ENCODE measurements at regions not wholly inside any gene's neighbourhood (a gene's known extent, or its start where the extent isn't known, plus 50 kb on each side); places are given as distances from the start of the nearest gene placed in this dataset.

- ChIA-PET CTCF (no interaction called here), POLR2A (no interaction called here)
- Mint-ChIP-seq H3K9me3 (no peaks in the 10 kb centered on the region), H3K27ac (no peak overlapping the region), H3K27me3 (peaks cover 7% of the 10 kb centered on the region), H3K4me1 (ENCODE audit: low read depth) (no peaks in the 10 kb centered on the region), H3K4me3 (no peak overlapping the region), H3K36me3 (ENCODE audit: low read depth) (no peaks in the 10 kb centered on the region)
- H3K36me3 ChIP-seq (ENCODE audit: insufficient read depth, low read length), result no peaks in the 10 kb centered on the region
- H3K9me3 ChIP-seq (ENCODE audit: control insufficient read depth in 1 of 2, insufficient read depth in 1 of 2, low read length in 2 of 2), result peaks cover 0 to 3% of the 10 kb centered on the region in 2 experiments
- no peak overlapping the region for H3K27ac ChIP-seq (ENCODE audit: low read depth in 1 of 2, low read length in 2 of 2)
- no peaks in the 10 kb centered on the region for H3K27me3 ChIP-seq (ENCODE audit: control insufficient read depth in 1 of 2, insufficient read depth in 2 of 2, low read length in 2 of 2)
- H3K4me1 ChIP-seq (ENCODE audit: insufficient read depth, low read length), result no peaks in the 10 kb centered on the region
- no peak for TF ChIP-seq CTCF (IDR thresholded peaks at IDR 0.05)
- intact Hi-C loops (cut with DNase I, micrococcal nuclease), result no loop called here
- DNase-seq (no peak), ATAC-seq (ENCODE audit: poor library complexity) (no peak)
- H3K4me3 ChIP-seq (ENCODE audit: low read length), result no peak overlapping the region
Observed at GRCh38 chr3:18008706-18009368, 266.4 kb upstream of the TBC1D5 start.

- H3K9me3 Mint-ChIP-seq, result no peaks in the 10 kb centered on the region
- H3K27me3 Mint-ChIP-seq, result peaks cover 7% of the 10 kb centered on the region
- DNase-seq (no peak), ATAC-seq (ENCODE audit: poor library complexity) (no peak)
- TF ChIP-seq CTCF (IDR thresholded peaks at IDR 0.05), result no peak
- CTCF ChIA-PET, result no interaction called here
- Histone ChIP-seq H3K9me3 (ENCODE audit: control insufficient read depth in 1 of 2, insufficient read depth in 1 of 2, low read length in 2 of 2) (peaks cover 0 to 3% of the 10 kb centered on the region in 2 experiments), H3K27me3 (ENCODE audit: control insufficient read depth in 1 of 2, insufficient read depth in 2 of 2, low read length in 2 of 2) (no peaks in the 10 kb centered on the region), H3K27ac (ENCODE audit: low read depth in 1 of 2, low read length in 2 of 2) (no peak overlapping the region), H3K4me1 (ENCODE audit: insufficient read depth, low read length) (no peaks in the 10 kb centered on the region), H3K4me3 (ENCODE audit: low read length) (no peak overlapping the region), H3K36me3 (ENCODE audit: insufficient read depth, low read length) (no peaks in the 10 kb centered on the region)
- no peaks in the 10 kb centered on the region for H3K36me3 Mint-ChIP-seq (ENCODE audit: low read depth)
- no peak overlapping the region for H3K4me3 Mint-ChIP-seq
- intact Hi-C loops (cut with DNase I, micrococcal nuclease), result no loop called here
- POLR2A ChIA-PET, result no interaction called here
- H3K27ac Mint-ChIP-seq, result no peak overlapping the region
- H3K4me1 Mint-ChIP-seq (ENCODE audit: low read depth), result no peaks in the 10 kb centered on the region
Observed at GRCh38 chr3:18007980-18008379, 265.5 kb upstream of the TBC1D5 start.

GRCh38 chr3:17995769-17996168 is 253.3 kb upstream of the TBC1D5 start:
- Mint-ChIP-seq H3K27ac (no peak overlapping the region), H3K36me3 (ENCODE audit: low read depth) (no peaks in the 10 kb centered on the region), H3K4me3 (no peak overlapping the region), H3K27me3 (no peaks in the 10 kb centered on the region), H3K4me1 (ENCODE audit: low read depth) (no peaks in the 10 kb centered on the region), H3K9me3 (no peaks in the 10 kb centered on the region)
- H3K9me3 ChIP-seq (ENCODE audit: control insufficient read depth in 1 of 2, insufficient read depth in 1 of 2, low read length in 2 of 2), result no peaks in the 10 kb centered on the region
- H3K4me1 ChIP-seq (ENCODE audit: insufficient read depth, low read length), result no peaks in the 10 kb centered on the region
- H3K27me3 ChIP-seq (ENCODE audit: control insufficient read depth in 1 of 2, insufficient read depth in 2 of 2, low read length in 2 of 2), result no peaks in the 10 kb centered on the region
- H3K4me3 ChIP-seq (ENCODE audit: low read length), result no peak overlapping the region
- POLR2A ChIA-PET, result no interaction called here
- intact Hi-C loops (cut with DNase I, micrococcal nuclease), result no loop called here
- CTCF ChIA-PET, result no interaction called here
- ATAC-seq (ENCODE audit: poor library complexity) (no peak), DNase-seq (no peak)
- H3K36me3 ChIP-seq (ENCODE audit: insufficient read depth, low read length), result no peaks in the 10 kb centered on the region
- TF ChIP-seq CTCF (IDR thresholded peaks at IDR 0.05), result no peak
- H3K27ac ChIP-seq (ENCODE audit: low read depth in 1 of 2, low read length in 2 of 2), result no peak overlapping the region
